Sigmoid colon (tissue), 6 donors: ENCODE measurements at regions not wholly inside any gene's neighbourhood (a gene's known extent, or its start where the extent isn't known, plus 50 kb on each side); places are given as distances from the start of the nearest gene placed in this dataset.

Source experiments
- DNase-seq: peaks from one replicate; pipeline ENCODE4 v3.0.0-alpha.2; 2019
- H3K27ac ChIP-seq, 4 donors: fragments of 200-600 bp; sonication (generic); one replicate each; pipeline ENCODE4 v1.5.1; 2016 to 2019; ENCODE audit warnings: mild to moderate bottlenecking in 1 of 4
- H3K27me3 ChIP-seq, 3 donors: fragments of 200-600 bp; sonication (generic); one replicate each; pipeline ENCODE4 v1.5.1; 2019; ENCODE audit warnings: mild to moderate bottlenecking in 1 of 3
- H3K36me3 ChIP-seq, 4 donors: fragments of 200-600 bp; sonication (generic); one replicate each; pipeline ENCODE4 v1.5.1; 2016 to 2019
- H3K4me1 ChIP-seq, 4 donors: fragments of 200-600 bp; sonication (generic); one replicate each; pipeline ENCODE4 v1.5.1; 2017 to 2019
- H3K4me3 ChIP-seq, 4 donors: fragments of 200-600 bp; sonication (generic); one replicate each; pipeline ENCODE4 v1.5.1; 2017 to 2019; ENCODE audit warnings: mild to moderate bottlenecking in 2 of 4, moderate library complexity in 1 of 4
- H3K9me3 ChIP-seq, 4 donors: fragments of 200-600 bp in 3 of 4; sonication (generic) in 3 of 4; one replicate each; pipeline versions ENCODE4 v1.5.1 to v1.6.1; 2013 to 2019
- EP300 ChIP-seq, 4 donors: sonication (generic); formaldehyde crosslinking; IDR thresholded peaks; one replicate each; pipeline ENCODE4 v1.6.1; 2017; ENCODE audit warnings: antibody characterized with exemption in 4 of 4
- POLR2A ChIP-seq, 2 donors: fragments of 450-650 bp; IDR thresholded peaks; one replicate each; pipeline ENCODE4 v1.6.1; 2016; ENCODE audit warnings: antibody characterized with exemption in 2 of 2, mild to moderate bottlenecking in 2 of 2, moderate library complexity in 2 of 2
- POLR2AphosphoS5 ChIP-seq, 4 donors: sonication (generic); formaldehyde crosslinking; IDR thresholded peaks; one replicate each; pipeline ENCODE4 v1.6.1; 2017; ENCODE audit warnings: antibody characterized with exemption in 4 of 4
- WGBS, 2 donors: extraction: QIAGEN DNeasy Blood & Tissue Kit; methylation state at CpG; one replicate each; pipeline ENCODE4 v1.1.7; 2013; 5-methylcytosine and 5-hydroxymethylcytosine counted together
- intact Hi-C: fragments of 100-400 bp; cut with DNase I; formaldehyde crosslinking; loops from one replicate; pipeline ENCODE4 v1.15.1; 2023
- TF ChIP-seq, protein P1 (sequence below), 4 experiments: fragments of 450-650 bp in 3 of 4; fragments of 200-600 bp in 1 of 4; IDR thresholded peaks; one replicate each; pipeline ENCODE4 v1.5.1; 2016 to 2019; ENCODE audit warnings: antibody characterized with exemption in 4 of 4, mild to moderate bottlenecking in 3 of 4, moderate library complexity in 2 of 4
- donor health status: healthy with polysubstance abuse.
- donor health status: healthy.

DNA sequence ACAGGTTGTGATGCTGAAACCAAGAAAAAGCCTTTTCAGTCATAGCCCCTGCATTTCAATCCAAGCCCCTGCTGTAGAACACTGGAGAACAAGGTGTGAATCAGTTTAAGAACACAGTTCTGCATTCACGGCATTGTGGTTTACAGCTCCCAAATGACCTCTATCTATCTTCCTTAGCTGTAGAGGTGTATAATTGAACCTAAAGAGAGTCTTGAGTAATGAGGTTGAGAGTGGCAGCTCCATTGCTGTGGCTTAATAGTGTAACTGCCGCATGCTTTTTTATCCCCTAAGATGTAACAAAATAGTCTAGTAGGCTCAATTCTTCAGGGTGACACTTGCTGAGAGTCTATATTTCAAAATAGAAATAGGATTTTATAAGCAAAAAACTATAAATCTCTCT is 121.3 kb upstream of the EPHA4 start:
- Histone ChIP-seq H3K4me3 (no peak overlapping the region), H3K27me3 (no peaks in the 10 kb centered on the region), H3K9me3 (no peaks in the 10 kb centered on the region), H3K36me3 (no peaks in the 10 kb centered on the region), H3K4me1 (peaks cover 0 to 5% (median 0%) of the 10 kb centered on the region in 4 donors), H3K27ac (no peak overlapping the region)
- WGBS, 2 donors, result 83 to 89% methylated on average over 2 of the region's 2 CpGs
- DNase-seq, result no peak
- TF ChIP-seq POLR2A (IDR thresholded peaks at IDR 0.05) (no peak), EP300 (IDR thresholded peaks at IDR 0.05) (no peak), POLR2AphosphoS5 (IDR thresholded peaks at IDR 0.05) (no peak)
- TF ChIP-seq, protein P1, sequence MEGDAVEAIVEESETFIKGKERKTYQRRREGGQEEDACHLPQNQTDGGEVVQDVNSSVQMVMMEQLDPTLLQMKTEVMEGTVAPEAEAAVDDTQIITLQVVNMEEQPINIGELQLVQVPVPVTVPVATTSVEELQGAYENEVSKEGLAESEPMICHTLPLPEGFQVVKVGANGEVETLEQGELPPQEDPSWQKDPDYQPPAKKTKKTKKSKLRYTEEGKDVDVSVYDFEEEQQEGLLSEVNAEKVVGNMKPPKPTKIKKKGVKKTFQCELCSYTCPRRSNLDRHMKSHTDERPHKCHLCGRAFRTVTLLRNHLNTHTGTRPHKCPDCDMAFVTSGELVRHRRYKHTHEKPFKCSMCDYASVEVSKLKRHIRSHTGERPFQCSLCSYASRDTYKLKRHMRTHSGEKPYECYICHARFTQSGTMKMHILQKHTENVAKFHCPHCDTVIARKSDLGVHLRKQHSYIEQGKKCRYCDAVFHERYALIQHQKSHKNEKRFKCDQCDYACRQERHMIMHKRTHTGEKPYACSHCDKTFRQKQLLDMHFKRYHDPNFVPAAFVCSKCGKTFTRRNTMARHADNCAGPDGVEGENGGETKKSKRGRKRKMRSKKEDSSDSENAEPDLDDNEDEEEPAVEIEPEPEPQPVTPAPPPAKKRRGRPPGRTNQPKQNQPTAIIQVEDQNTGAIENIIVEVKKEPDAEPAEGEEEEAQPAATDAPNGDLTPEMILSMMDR (IDR thresholded peaks at IDR 0.05), result no peak
- intact Hi-C loops, result no loop called here

DNA sequence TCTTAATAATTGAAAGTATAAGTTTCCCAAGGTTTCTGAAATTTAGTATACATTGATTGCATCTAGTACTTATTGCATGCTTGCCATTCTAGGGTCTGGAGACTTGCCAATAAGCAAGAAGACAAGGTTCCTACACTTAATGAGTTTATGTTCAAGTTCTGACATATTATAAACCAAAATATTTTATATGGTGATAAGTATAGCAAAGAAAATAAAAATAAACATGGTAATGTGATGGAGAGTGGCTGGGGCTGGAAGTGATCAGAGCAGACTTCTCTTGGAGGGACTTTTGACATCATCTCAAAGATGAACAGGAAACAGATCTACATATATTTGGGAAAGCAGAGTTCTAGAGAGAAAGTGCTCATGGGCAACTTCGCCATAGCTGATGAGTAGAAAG is 119.5 kb upstream of the EPHA4 start:
- no peaks in the 10 kb centered on the region for H3K9me3 ChIP-seq
- no peak for DNase-seq
- no peaks in the 10 kb centered on the region for H3K36me3 ChIP-seq
- no peaks in the 10 kb centered on the region for H3K27me3 ChIP-seq
- H3K4me1 ChIP-seq, result peaks cover 0 to 5% (median 0%) of the 10 kb centered on the region in 4 donors
- 82 to 89% methylated on average over 1 of the region's 1 CpG for WGBS, 2 donors
- intact Hi-C loops, result no loop called here
- no peak for TF ChIP-seq EP300 (IDR thresholded peaks at IDR 0.05)
- TF ChIP-seq, protein P1 (IDR thresholded peaks at IDR 0.05), result no peak
- TF ChIP-seq POLR2AphosphoS5 (IDR thresholded peaks at IDR 0.05), result no peak
- no peak for TF ChIP-seq POLR2A (IDR thresholded peaks at IDR 0.05)
- H3K4me3 ChIP-seq, result no peak overlapping the region
- H3K27ac ChIP-seq, result no peak overlapping the region

DNA sequence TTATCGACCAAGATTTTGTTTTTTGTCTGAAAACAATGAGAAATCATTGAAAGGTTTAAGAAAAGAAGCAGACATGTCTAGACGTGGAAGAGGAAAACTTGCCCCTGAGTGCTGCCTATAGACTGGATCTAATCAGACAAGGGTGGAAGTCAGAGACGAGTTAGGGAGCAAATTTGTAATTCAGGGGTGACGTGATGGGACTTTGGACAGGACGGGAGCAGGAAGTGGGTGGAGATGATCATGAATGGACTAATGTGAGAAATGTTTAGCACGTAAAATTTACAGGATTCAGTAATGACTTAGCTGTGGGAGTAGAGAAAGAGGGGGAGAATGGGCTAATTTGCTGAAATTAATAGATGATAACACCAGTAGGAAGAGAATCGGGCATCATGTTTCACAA is 117.0 kb upstream of the EPHA4 start:
- Histone ChIP-seq H3K4me3 (no peak overlapping the region), H3K4me1 (peaks cover 0 to 5% (median 0%) of the 10 kb centered on the region in 4 donors), H3K9me3 (no peaks in the 10 kb centered on the region), H3K36me3 (no peaks in the 10 kb centered on the region), H3K27me3 (no peaks in the 10 kb centered on the region), H3K27ac (no peak overlapping the region)
- intact Hi-C loops, result no loop called here
- no peak for DNase-seq
- no peak for TF ChIP-seq POLR2AphosphoS5 (IDR thresholded peaks at IDR 0.05)
- no peak for TF ChIP-seq EP300 (IDR thresholded peaks at IDR 0.05)
- no peak for TF ChIP-seq POLR2A (IDR thresholded peaks at IDR 0.05)
- TF ChIP-seq, protein P1 (IDR thresholded peaks at IDR 0.05), result no peak
- WGBS, 2 donors, result 49 to 76% methylated on average over 7 of the region's 7 CpGs

DNA sequence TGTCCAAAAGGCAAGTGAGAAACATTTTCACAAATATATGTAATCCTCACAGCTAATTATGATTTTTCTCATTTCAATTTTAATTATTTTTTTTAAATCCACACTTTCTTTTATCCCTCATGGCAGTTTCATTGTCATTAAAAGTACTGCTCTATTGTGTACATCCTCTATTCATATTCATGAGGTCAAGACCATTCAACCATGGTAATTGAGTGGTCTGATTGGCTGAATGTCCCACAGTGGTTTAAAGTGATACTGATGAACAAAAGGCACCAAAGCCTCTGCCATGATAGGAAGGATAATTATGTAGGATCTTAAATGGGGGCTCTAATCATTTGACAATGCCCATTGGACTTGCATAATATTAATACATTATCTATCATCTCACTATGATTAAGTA is 108.4 kb upstream of the EPHA4 start:
- Histone ChIP-seq H3K36me3 (no peaks in the 10 kb centered on the region), H3K27me3 (no peaks in the 10 kb centered on the region), H3K4me1 (no peaks in the 10 kb centered on the region), H3K27ac (no peak overlapping the region), H3K9me3 (no peaks in the 10 kb centered on the region), H3K4me3 (no peak overlapping the region)
- intact Hi-C loops, result no loop called here
- no peak for TF ChIP-seq POLR2A (IDR thresholded peaks at IDR 0.05)
- TF ChIP-seq, protein P1 (IDR thresholded peaks at IDR 0.05), result no peak
- no peak for TF ChIP-seq EP300 (IDR thresholded peaks at IDR 0.05)
- no peak for TF ChIP-seq POLR2AphosphoS5 (IDR thresholded peaks at IDR 0.05)
- DNase-seq, result no peak

DNA sequence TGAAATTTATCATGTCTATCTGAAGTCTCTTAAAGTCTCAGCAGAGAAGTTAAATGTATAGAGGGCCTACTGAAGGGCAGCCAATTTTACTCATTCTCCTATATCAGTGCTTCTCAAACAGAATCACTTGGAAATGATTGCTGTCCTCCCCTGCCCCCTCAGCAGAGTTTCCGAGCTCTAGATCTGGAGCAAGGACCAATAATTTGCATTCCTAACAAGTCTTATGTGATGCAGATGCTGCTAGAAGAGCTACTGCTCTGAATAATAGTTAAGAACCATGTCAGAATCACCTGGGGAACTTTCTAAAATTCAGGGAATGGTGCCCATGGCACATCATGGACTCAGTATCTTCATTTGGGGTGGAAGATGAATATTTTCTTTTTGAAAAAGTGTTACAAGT is 105.6 kb upstream of the EPHA4 start:
- Histone ChIP-seq H3K27ac (no peak overlapping the region), H3K9me3 (no peaks in the 10 kb centered on the region), H3K27me3 (no peaks in the 10 kb centered on the region), H3K36me3 (no peaks in the 10 kb centered on the region), H3K4me1 (no peaks in the 10 kb centered on the region), H3K4me3 (no peak overlapping the region)
- DNase-seq, result no peak
- WGBS, 2 donors, result 89 to 91% methylated on average over 1 of the region's 1 CpG
- intact Hi-C loops, result no loop called here
- TF ChIP-seq POLR2AphosphoS5 (IDR thresholded peaks at IDR 0.05), result no peak
- TF ChIP-seq, protein P1 (IDR thresholded peaks at IDR 0.05), result no peak
- TF ChIP-seq POLR2A (IDR thresholded peaks at IDR 0.05), result no peak
- TF ChIP-seq EP300 (IDR thresholded peaks at IDR 0.05), result no peak
